ENCODE measurements at regions not wholly inside any gene's neighbourhood (a gene's known extent, or its start where the extent isn't known, plus 50 kb on each side); places are given as distances from the start of the nearest gene placed in this dataset.

GRCh38 chr7:51774178-51774577 lies 457.6 kb upstream of the COBL start:
- TF ChIP-seq GABPA (IDR thresholded peaks at IDR 0.05; ENCODE audit: borderline replicate concordance, insufficient read depth, low read length) (no peak), ASH2L (IDR thresholded peaks at IDR 0.05; ENCODE audit: low read length) (no peak), EZH2 (IDR thresholded peaks at IDR 0.05; ENCODE audit: low read depth, low read length, severe bottlenecking) (no peak)

Data from H1 (cell line).